Vagina (tissue), 2 donors: ENCODE measurements at regions not wholly inside any gene's neighbourhood (a gene's known extent, or its start where the extent isn't known, plus 50 kb on each side); places are given as distances from the start of the nearest gene placed in this dataset.

Source experiments
- POLR2A ChIP-seq, 2 donors: fragments of 450-650 bp; IDR thresholded peaks; one replicate each; pipeline ENCODE4 v1.6.1; 2017; ENCODE audit warnings: antibody characterized with exemption in 2 of 2, mild to moderate bottlenecking in 2 of 2, moderate library complexity in 2 of 2
- POLR2AphosphoS5 ChIP-seq, 2 donors: sonication (generic); formaldehyde crosslinking; IDR thresholded peaks; one replicate each; pipeline ENCODE4 v1.9.0; 2017; ENCODE audit warnings: antibody characterized with exemption in 2 of 2, mild to moderate bottlenecking in 2 of 2, low read depth in 1 of 2; ENCODE audit not compliant: insufficient read depth in 1 of 2
- TF ChIP-seq, protein P1 (sequence below), 3 experiments: fragments of 450-650 bp in 2 of 3; fragments of 200-600 bp in 1 of 3; sonication (generic) in 1 of 3; IDR thresholded peaks; one replicate each; pipeline ENCODE4 v1.5.1; 2017 to 2019; ENCODE audit warnings: antibody characterized with exemption in 3 of 3, mild to moderate bottlenecking in 2 of 3, moderate library complexity in 2 of 3

DNA sequence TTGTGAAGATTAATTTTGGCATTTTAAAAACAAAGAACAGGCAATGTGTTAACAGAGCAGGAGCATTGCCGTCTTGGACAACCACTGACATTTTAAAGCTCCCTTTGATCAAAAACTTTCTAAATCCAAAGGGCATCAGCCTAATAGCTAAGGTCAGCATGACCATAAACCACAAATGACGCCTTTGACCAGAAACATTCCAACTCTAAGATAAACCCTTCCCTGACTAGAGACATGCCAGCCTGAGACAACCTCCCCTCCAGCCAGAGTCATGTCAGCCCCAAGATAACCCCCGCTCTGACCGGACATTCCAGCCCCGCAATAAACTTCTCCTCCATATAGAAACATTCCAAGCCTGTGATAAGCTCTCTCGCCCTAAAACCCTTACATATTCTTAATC, 949.4 kb upstream of the POT1 start:
- no peak for TF ChIP-seq POLR2A (IDR thresholded peaks at IDR 0.05)
- TF ChIP-seq, protein P1, sequence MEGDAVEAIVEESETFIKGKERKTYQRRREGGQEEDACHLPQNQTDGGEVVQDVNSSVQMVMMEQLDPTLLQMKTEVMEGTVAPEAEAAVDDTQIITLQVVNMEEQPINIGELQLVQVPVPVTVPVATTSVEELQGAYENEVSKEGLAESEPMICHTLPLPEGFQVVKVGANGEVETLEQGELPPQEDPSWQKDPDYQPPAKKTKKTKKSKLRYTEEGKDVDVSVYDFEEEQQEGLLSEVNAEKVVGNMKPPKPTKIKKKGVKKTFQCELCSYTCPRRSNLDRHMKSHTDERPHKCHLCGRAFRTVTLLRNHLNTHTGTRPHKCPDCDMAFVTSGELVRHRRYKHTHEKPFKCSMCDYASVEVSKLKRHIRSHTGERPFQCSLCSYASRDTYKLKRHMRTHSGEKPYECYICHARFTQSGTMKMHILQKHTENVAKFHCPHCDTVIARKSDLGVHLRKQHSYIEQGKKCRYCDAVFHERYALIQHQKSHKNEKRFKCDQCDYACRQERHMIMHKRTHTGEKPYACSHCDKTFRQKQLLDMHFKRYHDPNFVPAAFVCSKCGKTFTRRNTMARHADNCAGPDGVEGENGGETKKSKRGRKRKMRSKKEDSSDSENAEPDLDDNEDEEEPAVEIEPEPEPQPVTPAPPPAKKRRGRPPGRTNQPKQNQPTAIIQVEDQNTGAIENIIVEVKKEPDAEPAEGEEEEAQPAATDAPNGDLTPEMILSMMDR (IDR thresholded peaks at IDR 0.05) = no peak
- TF ChIP-seq POLR2AphosphoS5 (IDR thresholded peaks at IDR 0.05; ENCODE audit: insufficient read depth in 1 of 2, low read depth in 1 of 2) = no peak
